Stomach smooth muscle (tissue), 2 donors: ENCODE measurements at regions not wholly inside any gene's neighbourhood (a gene's known extent, or its start where the extent isn't known, plus 50 kb on each side); places are given as distances from the start of the nearest gene placed in this dataset.

Experiments
- H3K27ac ChIP-seq: one replicate; pipeline ENCODE4 v1.7.0; 2013; ENCODE audit warnings: mild to moderate bottlenecking, low read length, inconsistent platforms
- H3K27me3 ChIP-seq, 2 donors: one replicate each; pipeline ENCODE4 v1.7.0; 2013; ENCODE audit warnings: low read length in 2 of 2; ENCODE audit not compliant: insufficient read depth in 2 of 2, control insufficient read depth in 1 of 2
- H3K36me3 ChIP-seq, 2 donors: one replicate each; pipeline ENCODE4 v1.7.0; 2013; ENCODE audit warnings: low read length in 2 of 2; ENCODE audit not compliant: control insufficient read depth in 2 of 2, insufficient read depth in 2 of 2
- H3K4me1 ChIP-seq: one replicate; pipeline ENCODE4 v1.7.0; 2013; ENCODE audit warnings: low read length; ENCODE audit not compliant: control insufficient read depth, insufficient read depth
- H3K4me3 ChIP-seq, 2 donors: one replicate each; pipeline ENCODE4 v1.7.0; 2013; ENCODE audit warnings: low read length in 2 of 2
- H3K9ac ChIP-seq, 2 donors: one replicate each; pipeline ENCODE4 v1.7.0; 2013; ENCODE audit warnings: low read length in 2 of 2, mild to moderate bottlenecking in 1 of 2
- H3K9me3 ChIP-seq, 2 donors: one replicate each; pipeline ENCODE4 v1.7.0; 2013; ENCODE audit warnings: low read length in 2 of 2; ENCODE audit not compliant: control insufficient read depth in 2 of 2
- donor health status: healthy.
- donor health status: Pancreatic carcinoma.

DNA sequence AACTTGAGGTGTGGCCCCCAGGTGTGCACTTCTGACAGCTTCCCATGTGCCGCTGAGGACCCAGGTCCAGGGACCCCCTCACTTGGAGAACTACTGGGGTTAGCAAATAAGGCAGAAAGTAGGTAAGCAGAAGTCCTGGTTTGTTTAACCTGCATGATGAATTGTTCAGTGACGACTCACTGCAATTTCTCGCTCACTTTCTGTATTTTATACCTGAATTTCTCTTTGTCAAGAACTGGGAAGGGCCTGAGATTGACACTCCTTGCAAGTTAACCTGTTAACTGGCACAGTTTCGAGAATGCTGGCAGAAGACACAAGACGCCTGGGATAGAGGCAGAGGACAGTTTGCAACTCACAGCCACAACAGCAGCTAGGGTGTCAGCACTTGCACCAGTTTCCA lies 164.5 kb upstream of the NCK2 start:
- no peak overlapping the region for H3K4me3 ChIP-seq
- peaks cover 11% of the 10 kb centered on the region for H3K4me1 ChIP-seq
- H3K36me3 ChIP-seq: no peaks in the 10 kb centered on the region

DNA sequence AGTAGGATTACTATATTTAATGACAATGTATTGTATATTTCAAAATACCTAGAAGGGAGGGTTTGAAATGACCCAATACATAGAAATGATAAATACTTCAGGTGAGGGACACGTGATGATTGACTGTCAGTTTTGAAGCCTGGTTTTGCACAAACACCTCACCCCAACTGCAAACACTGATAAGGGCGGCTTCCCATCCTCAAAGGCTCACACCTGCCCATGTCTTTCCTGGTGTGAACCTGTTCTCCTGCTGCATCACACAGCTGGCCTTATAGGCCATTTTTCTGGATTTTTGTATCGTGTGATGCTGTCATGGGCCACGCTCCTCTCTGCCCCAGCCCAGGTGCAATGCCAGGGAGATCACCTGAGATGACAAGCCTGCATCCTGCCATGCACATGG lies 166.5 kb upstream of the NCK2 start:
- peaks cover 19% of the 10 kb centered on the region for H3K4me1 ChIP-seq
- H3K9me3 ChIP-seq: no peaks in the 10 kb centered on the region
- no peaks in the 10 kb centered on the region for H3K27me3 ChIP-seq
- H3K9ac ChIP-seq: no peak overlapping the region
- H3K27ac ChIP-seq: no peak overlapping the region
- no peak overlapping the region for H3K4me3 ChIP-seq
- H3K36me3 ChIP-seq: no peaks in the 10 kb centered on the region

More for the DNA sequence above, 164.5 kb upstream of the NCK2 start:
- Histone ChIP-seq H3K27ac (no peak overlapping the region), H3K9me3 (no peaks in the 10 kb centered on the region), H3K27me3 (no peaks in the 10 kb centered on the region), H3K9ac (no peak overlapping the region)

- no peaks in the 10 kb centered on the region for H3K27me3 ChIP-seq
- H3K4me1 ChIP-seq: peaks cover 19% of the 10 kb centered on the region
- no peak overlapping the region for H3K4me3 ChIP-seq
- no peaks in the 10 kb centered on the region for H3K9me3 ChIP-seq
- H3K27ac ChIP-seq: no peak overlapping the region
- no peaks in the 10 kb centered on the region for H3K36me3 ChIP-seq
- no peak overlapping the region for H3K9ac ChIP-seq
Measured at GRCh38 chr2:105577762-105578161, 166.9 kb upstream of the NCK2 start.

- Histone ChIP-seq H3K4me3 (no peak overlapping the region), H3K9ac (peak overlapping the region in 1 of 2 donors; percentile 16), H3K9me3 (no peaks in the 10 kb centered on the region), H3K27ac (no peak overlapping the region), H3K27me3 (no peaks in the 10 kb centered on the region), H3K36me3 (no peaks in the 10 kb centered on the region), H3K4me1 (peaks cover 19% of the 10 kb centered on the region)
Measured at GRCh38 chr2:105576440-105577241, 168.1 kb upstream of the NCK2 start.

GRCh38 chr2:105576050-105576439 lies 168.7 kb upstream of the NCK2 start:
- Histone ChIP-seq H3K9me3 (no peaks in the 10 kb centered on the region), H3K9ac (no peak overlapping the region), H3K27ac (no peak overlapping the region), H3K4me3 (peak overlapping the region in 1 of 2 donors; percentile 44), H3K36me3 (no peaks in the 10 kb centered on the region), H3K4me1 (peaks cover 19% of the 10 kb centered on the region), H3K27me3 (no peaks in the 10 kb centered on the region)

DNA sequence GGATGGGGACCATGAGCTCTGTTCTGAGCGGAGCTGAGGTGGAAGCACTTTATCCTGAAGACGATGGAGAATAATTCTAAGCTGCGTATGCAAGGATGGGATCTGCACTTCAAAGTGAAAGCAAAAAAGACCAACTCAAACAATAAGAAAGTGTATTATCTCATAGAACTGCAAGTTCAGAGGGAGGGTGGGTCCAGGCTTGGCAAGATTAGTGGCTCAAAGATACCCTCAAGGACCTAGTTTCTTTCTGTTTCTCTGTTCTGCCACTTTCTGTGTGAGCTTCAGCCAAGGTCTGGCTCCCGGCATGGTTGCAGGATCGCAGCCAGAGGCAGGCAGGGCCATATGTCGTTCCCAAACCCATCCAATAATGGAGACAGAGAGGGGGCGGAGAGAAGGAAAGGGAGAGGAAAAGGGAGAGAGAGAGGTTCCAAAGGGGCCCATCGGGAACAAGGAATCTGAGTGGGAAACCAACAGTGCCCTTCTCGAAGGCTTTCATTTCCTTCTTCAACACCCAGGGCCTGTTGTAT lies 169.2 kb upstream of the NCK2 start:
- no peaks in the 10 kb centered on the region for H3K36me3 ChIP-seq
- no peaks in the 10 kb centered on the region for H3K27me3 ChIP-seq
- H3K4me1 ChIP-seq: peaks cover 19% of the 10 kb centered on the region
- H3K27ac ChIP-seq: peak overlapping the region; percentile 18
- no peaks in the 10 kb centered on the region for H3K9me3 ChIP-seq
- H3K4me3 ChIP-seq: peak overlapping the region in 1 of 2 donors; percentile 44
- H3K9ac ChIP-seq: peak overlapping the region in 1 of 2 donors; percentile 0

GRCh38 chr2:105574796-105575344 lies 169.8 kb upstream of the NCK2 start:
- H3K27me3 ChIP-seq: no peaks in the 10 kb centered on the region
- H3K27ac ChIP-seq: peak overlapping the region; percentile 18
- no peak overlapping the region for H3K4me3 ChIP-seq
- peaks cover 19% of the 10 kb centered on the region for H3K4me1 ChIP-seq
- H3K9me3 ChIP-seq: no peaks in the 10 kb centered on the region
- no peaks in the 10 kb centered on the region for H3K36me3 ChIP-seq
- H3K9ac ChIP-seq: no peak overlapping the region

GRCh38 chr2:105573910-105574655 lies 170.6 kb upstream of the NCK2 start:
- no peak overlapping the region for H3K4me3 ChIP-seq
- no peaks in the 10 kb centered on the region for H3K9me3 ChIP-seq
- H3K36me3 ChIP-seq: no peaks in the 10 kb centered on the region
- H3K27ac ChIP-seq: no peak overlapping the region
- H3K9ac ChIP-seq: no peak overlapping the region
- H3K27me3 ChIP-seq: no peaks in the 10 kb centered on the region
- peaks cover 19% of the 10 kb centered on the region for H3K4me1 ChIP-seq

DNA sequence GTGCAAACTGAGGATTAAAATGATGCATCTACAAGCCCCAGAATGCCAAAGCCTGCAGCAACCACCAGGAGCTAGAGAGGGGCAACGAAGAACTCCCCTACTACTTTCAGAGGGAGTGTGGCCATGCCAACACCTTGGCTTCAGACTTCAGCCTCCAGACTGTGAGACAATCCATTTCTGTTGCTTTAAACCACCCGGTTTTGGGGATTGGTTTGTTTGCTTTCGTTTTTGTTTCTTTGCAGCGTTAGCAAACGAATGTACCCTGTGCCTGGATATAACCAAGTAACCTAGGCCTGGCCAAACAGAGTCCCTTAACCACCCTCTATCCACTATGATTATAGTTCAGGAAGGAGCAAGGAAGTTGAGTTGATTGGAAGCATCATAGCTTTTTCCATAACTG lies 171.2 kb upstream of the NCK2 start:
- Histone ChIP-seq H3K27me3 (no peaks in the 10 kb centered on the region), H3K4me3 (peak overlapping the region in 1 of 2 donors; percentile 44), H3K27ac (no peak overlapping the region), H3K4me1 (peaks cover 19% of the 10 kb centered on the region), H3K36me3 (no peaks in the 10 kb centered on the region), H3K9me3 (no peaks in the 10 kb centered on the region), H3K9ac (no peak overlapping the region)

DNA sequence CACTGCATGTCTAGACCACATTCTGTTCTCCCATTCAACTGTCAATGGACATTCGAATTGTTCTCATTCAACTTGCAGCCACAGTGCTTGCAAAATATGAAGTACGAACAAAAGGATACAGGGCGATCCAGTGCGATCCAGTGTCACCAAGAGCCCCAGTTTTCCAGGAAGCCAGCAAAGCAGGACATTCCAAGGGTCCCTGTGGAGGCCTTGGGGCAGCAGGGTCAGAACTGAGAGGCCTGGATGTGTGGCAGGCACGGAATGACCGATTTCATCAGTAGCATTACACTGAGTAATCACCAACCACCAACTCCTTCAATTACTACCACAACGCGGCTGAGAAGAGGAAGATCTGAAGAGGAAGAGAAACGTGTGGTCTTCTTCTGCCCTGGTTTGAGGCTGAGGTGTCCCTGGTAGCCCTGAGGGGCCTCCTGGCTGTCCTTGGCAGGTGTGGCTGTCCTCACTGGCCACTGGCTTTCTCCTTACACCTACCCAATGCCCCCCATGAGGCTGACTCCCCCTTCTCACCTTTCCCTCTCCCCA lies 172.7 kb upstream of the FHL2 start:
- H3K27ac ChIP-seq: no peak overlapping the region
- peaks cover 21% of the 10 kb centered on the region for H3K4me1 ChIP-seq
- no peaks in the 10 kb centered on the region for H3K36me3 ChIP-seq
- no peaks in the 10 kb centered on the region for H3K9me3 ChIP-seq
- no peak overlapping the region for H3K4me3 ChIP-seq
- no peak overlapping the region for H3K9ac ChIP-seq
- H3K27me3 ChIP-seq: no peaks in the 10 kb centered on the region
